ENCODE measurements at regions not wholly inside any gene's neighbourhood (a gene's known extent, or its start where the extent isn't known, plus 50 kb on each side); places are given as distances from the start of the nearest gene placed in this dataset.

GRCh38 chr7:42475082-42475481, 238.1 kb upstream of the GLI3 start:
- H3K4me3 Mint-ChIP-seq, result no peak overlapping the region
- H3K27ac Mint-ChIP-seq, result no peak overlapping the region
- H3K4me1 Mint-ChIP-seq, result no peaks in the 10 kb centered on the region
- peaks cover 3% of the 10 kb centered on the region for H3K9me3 Mint-ChIP-seq
- no peaks in the 10 kb centered on the region for H3K27me3 Mint-ChIP-seq
- no peaks in the 10 kb centered on the region for H3K36me3 Mint-ChIP-seq
- ATAC-seq, result no peak

GRCh38 chr7:42473099-42473498, 236.1 kb upstream of the GLI3 start:
- ATAC-seq, result no peak
- Mint-ChIP-seq H3K36me3 (no peaks in the 10 kb centered on the region), H3K4me1 (no peaks in the 10 kb centered on the region), H3K4me3 (no peak overlapping the region), H3K27ac (no peak overlapping the region), H3K9me3 (peaks cover 3% of the 10 kb centered on the region), H3K27me3 (no peaks in the 10 kb centered on the region)

GRCh38 chr7:42471573-42472174, 234.7 kb upstream of the GLI3 start:
- Mint-ChIP-seq H3K36me3 (no peaks in the 10 kb centered on the region), H3K4me1 (no peaks in the 10 kb centered on the region), H3K4me3 (no peak overlapping the region), H3K27me3 (no peaks in the 10 kb centered on the region), H3K9me3 (peaks cover 3% of the 10 kb centered on the region), H3K27ac (no peak overlapping the region)
- no peak for ATAC-seq

GRCh38 chr7:42469341-42469740, 232.3 kb upstream of the GLI3 start:
- Mint-ChIP-seq H3K4me1 (no peaks in the 10 kb centered on the region), H3K4me3 (no peak overlapping the region), H3K27ac (no peak overlapping the region), H3K27me3 (no peaks in the 10 kb centered on the region), H3K36me3 (no peaks in the 10 kb centered on the region), H3K9me3 (peaks cover under 1% of the 10 kb centered on the region)
- ATAC-seq, result no peak

- Mint-ChIP-seq H3K9me3 (peaks cover 6% of the 10 kb centered on the region), H3K36me3 (no peaks in the 10 kb centered on the region), H3K4me3 (no peak overlapping the region), H3K27me3 (peaks cover 5% of the 10 kb centered on the region), H3K4me1 (no peaks in the 10 kb centered on the region), H3K27ac (no peak overlapping the region)
- no peak for ATAC-seq
Observed at GRCh38 chr7:42468471-42468870, 231.5 kb upstream of the GLI3 start.

GRCh38 chr7:42461537-42461936, 224.5 kb upstream of the GLI3 start:
- peaks cover 12% of the 10 kb centered on the region for H3K27me3 Mint-ChIP-seq
- H3K36me3 Mint-ChIP-seq, result no peaks in the 10 kb centered on the region
- H3K4me1 Mint-ChIP-seq, result no peaks in the 10 kb centered on the region
- ATAC-seq, result no peak
- H3K27ac Mint-ChIP-seq, result no peak overlapping the region
- no peak overlapping the region for H3K4me3 Mint-ChIP-seq
- peaks cover 6% of the 10 kb centered on the region for H3K9me3 Mint-ChIP-seq

- Mint-ChIP-seq H3K9me3 (peaks cover 6% of the 10 kb centered on the region), H3K27me3 (peaks cover 12% of the 10 kb centered on the region), H3K4me3 (no peak overlapping the region), H3K36me3 (no peaks in the 10 kb centered on the region), H3K4me1 (no peaks in the 10 kb centered on the region), H3K27ac (no peak overlapping the region)
- no peak for ATAC-seq
Observed at GRCh38 chr7:42460933-42461332, 223.9 kb upstream of the GLI3 start.

GRCh38 chr7:42460148-42460547, 223.1 kb upstream of the GLI3 start:
- no peak for ATAC-seq
- H3K9me3 Mint-ChIP-seq, result peaks cover 6% of the 10 kb centered on the region
- H3K4me1 Mint-ChIP-seq, result no peaks in the 10 kb centered on the region
- no peak overlapping the region for H3K27ac Mint-ChIP-seq
- peaks cover 16% of the 10 kb centered on the region for H3K27me3 Mint-ChIP-seq
- no peak overlapping the region for H3K4me3 Mint-ChIP-seq
- no peaks in the 10 kb centered on the region for H3K36me3 Mint-ChIP-seq

- H3K4me1 Mint-ChIP-seq, result no peaks in the 10 kb centered on the region
- H3K36me3 Mint-ChIP-seq, result no peaks in the 10 kb centered on the region
- no peaks in the 10 kb centered on the region for H3K9me3 Mint-ChIP-seq
- ATAC-seq, result no peak
- no peak overlapping the region for H3K27ac Mint-ChIP-seq
- H3K4me3 Mint-ChIP-seq, result no peak overlapping the region
- H3K27me3 Mint-ChIP-seq, result peaks cover 27% of the 10 kb centered on the region
Observed at GRCh38 chr7:42457663-42458062, 220.7 kb upstream of the GLI3 start.

- Mint-ChIP-seq H3K27ac (no peak overlapping the region), H3K4me3 (no peak overlapping the region), H3K4me1 (no peaks in the 10 kb centered on the region), H3K9me3 (no peaks in the 10 kb centered on the region), H3K27me3 (peaks cover 27% of the 10 kb centered on the region), H3K36me3 (no peaks in the 10 kb centered on the region)
- ATAC-seq, result no peak
Observed at GRCh38 chr7:42456756-42457276, 219.8 kb upstream of the GLI3 start.

- Mint-ChIP-seq H3K27me3 (peaks cover 27% of the 10 kb centered on the region), H3K4me1 (no peaks in the 10 kb centered on the region), H3K9me3 (no peaks in the 10 kb centered on the region), H3K4me3 (no peak overlapping the region), H3K27ac (no peak overlapping the region), H3K36me3 (no peaks in the 10 kb centered on the region)
- no peak for ATAC-seq
Observed at GRCh38 chr7:42456267-42456666, 219.3 kb upstream of the GLI3 start.

- peaks cover 27% of the 10 kb centered on the region for H3K27me3 Mint-ChIP-seq
- H3K4me1 Mint-ChIP-seq, result no peaks in the 10 kb centered on the region
- no peaks in the 10 kb centered on the region for H3K36me3 Mint-ChIP-seq
- peaks cover 2% of the 10 kb centered on the region for H3K9me3 Mint-ChIP-seq
- no peak overlapping the region for H3K27ac Mint-ChIP-seq
- no peak for ATAC-seq
- H3K4me3 Mint-ChIP-seq, result no peak overlapping the region
Observed at GRCh38 chr7:42453931-42454361, 216.9 kb upstream of the GLI3 start.

- Mint-ChIP-seq H3K4me1 (no peaks in the 10 kb centered on the region), H3K27ac (no peak overlapping the region), H3K36me3 (no peaks in the 10 kb centered on the region), H3K4me3 (no peak overlapping the region), H3K27me3 (peaks cover 27% of the 10 kb centered on the region), H3K9me3 (peaks cover 2% of the 10 kb centered on the region)
- ATAC-seq, result no peak
Observed at GRCh38 chr7:42452356-42452755, 215.3 kb upstream of the GLI3 start.

GRCh38 chr7:42449431-42449830, 212.4 kb upstream of the GLI3 start:
- Mint-ChIP-seq H3K27ac (no peak overlapping the region), H3K27me3 (peaks cover 15% of the 10 kb centered on the region), H3K4me1 (no peaks in the 10 kb centered on the region), H3K4me3 (no peak overlapping the region), H3K9me3 (peaks cover 5% of the 10 kb centered on the region), H3K36me3 (no peaks in the 10 kb centered on the region)
- ATAC-seq, result no peak

- Mint-ChIP-seq H3K27me3 (peaks cover 10% of the 10 kb centered on the region), H3K4me1 (no peaks in the 10 kb centered on the region), H3K27ac (no peak overlapping the region), H3K9me3 (peaks cover 9% of the 10 kb centered on the region), H3K4me3 (no peak overlapping the region), H3K36me3 (no peaks in the 10 kb centered on the region)
- ATAC-seq, result no peak
Observed at GRCh38 chr7:42448901-42449300, 211.9 kb upstream of the GLI3 start.

GRCh38 chr7:42445691-42446090, 208.7 kb upstream of the GLI3 start:
- ATAC-seq, result no peak
- no peaks in the 10 kb centered on the region for H3K4me1 Mint-ChIP-seq

More at GRCh38 chr7:42445691-42446090, 208.7 kb upstream of the GLI3 start:
- peaks cover 16% of the 10 kb centered on the region for H3K9me3 Mint-ChIP-seq
- H3K27ac Mint-ChIP-seq, result no peak overlapping the region
- no peaks in the 10 kb centered on the region for H3K27me3 Mint-ChIP-seq
- H3K36me3 Mint-ChIP-seq, result no peaks in the 10 kb centered on the region
- H3K4me3 Mint-ChIP-seq, result no peak overlapping the region
